IPS-NIHi7 (cell line): ENCODE measurements at regions not wholly inside any gene's neighbourhood (a gene's known extent, or its start where the extent isn't known, plus 50 kb on each side); places are given as distances from the start of the nearest gene placed in this dataset.
"Not testable (repeated sequence)": the region's sequence is repeated elsewhere in the genome, so short reads cannot be mapped to it uniquely, and the experiment has no call there.

ENCODE experiments used
- DNase-seq: peaks from one replicate; pipeline ENCODE4 v3.0.0; 2012; ENCODE audit warnings: mixed read lengths; ENCODE audit errors: extremely low spot score

GRCh38 chr3:161913786-161914389, 417.3 kb downstream of the OTOL1 start:
- no peak for DNase-seq

GRCh38 chr3:161914703-161915417, 418.3 kb downstream of the OTOL1 start:
- peak; percentile 63 for DNase-seq

GRCh38 chr3:161915418-161915750, 418.8 kb downstream of the OTOL1 start:
- DNase-seq = no peak

- DNase-seq = no peak
Observed at GRCh38 chr3:161920196-161920595, 423.6 kb downstream of the OTOL1 start.

- DNase-seq = no peak
Observed at GRCh38 chr3:161925749-161926360, 429.2 kb downstream of the OTOL1 start.

GRCh38 chr3:161927131-161927530, 430.5 kb downstream of the OTOL1 start:
- DNase-seq = no peak

GRCh38 chr3:161939918-161940620, 443.5 kb downstream of the OTOL1 start:
- DNase-seq = peak; percentile 7

- no peak for DNase-seq
Observed at GRCh38 chr3:161940621-161940965, 444.0 kb downstream of the OTOL1 start.

- no peak for DNase-seq
Observed at GRCh38 chr3:161941891-161942290, 445.3 kb downstream of the OTOL1 start.

GRCh38 chr3:161943801-161944345, 447.3 kb downstream of the OTOL1 start:
- not testable (repeated sequence) for DNase-seq

GRCh38 chr3:161946443-161946960, 449.9 kb downstream of the OTOL1 start:
- DNase-seq = no peak

- no peak for DNase-seq
Observed at GRCh38 chr3:161950318-161950868, 453.8 kb downstream of the OTOL1 start.

- DNase-seq = no peak
Observed at GRCh38 chr3:161957467-161957866, 460.9 kb downstream of the OTOL1 start.

- DNase-seq = no peak
Observed at GRCh38 chr3:161964857-161965256, 468.2 kb downstream of the OTOL1 start.

GRCh38 chr3:161969867-161970266, 473.3 kb downstream of the OTOL1 start:
- DNase-seq = no peak

- DNase-seq = no peak
Observed at GRCh38 chr3:161975201-161975600, 478.6 kb downstream of the OTOL1 start.

GRCh38 chr3:161977063-161977462, 480.5 kb downstream of the OTOL1 start:
- DNase-seq = no peak

- no peak for DNase-seq
Observed at GRCh38 chr3:161977850-161978249, 481.2 kb downstream of the OTOL1 start.

- DNase-seq = no peak
Observed at GRCh38 chr3:161987933-161988332, 491.3 kb downstream of the OTOL1 start.

GRCh38 chr3:161989012-161989411, 492.4 kb downstream of the OTOL1 start:
- no peak for DNase-seq

- no peak for DNase-seq
Observed at GRCh38 chr3:161990036-161990435, 493.4 kb downstream of the OTOL1 start.
